Stomach smooth muscle (tissue), 2 donors: ENCODE measurements at regions not wholly inside any gene's neighbourhood (a gene's known extent, or its start where the extent isn't known, plus 50 kb on each side); places are given as distances from the start of the nearest gene placed in this dataset.

Experiments
- H3K27ac ChIP-seq: one replicate; pipeline ENCODE4 v1.7.0; 2013; ENCODE audit warnings: mild to moderate bottlenecking, low read length, inconsistent platforms
- H3K27me3 ChIP-seq, 2 donors: one replicate each; pipeline ENCODE4 v1.7.0; 2013; ENCODE audit warnings: low read length in 2 of 2; ENCODE audit not compliant: insufficient read depth in 2 of 2, control insufficient read depth in 1 of 2
- H3K36me3 ChIP-seq, 2 donors: one replicate each; pipeline ENCODE4 v1.7.0; 2013; ENCODE audit warnings: low read length in 2 of 2; ENCODE audit not compliant: control insufficient read depth in 2 of 2, insufficient read depth in 2 of 2
- H3K4me1 ChIP-seq: one replicate; pipeline ENCODE4 v1.7.0; 2013; ENCODE audit warnings: low read length; ENCODE audit not compliant: control insufficient read depth, insufficient read depth
- H3K4me3 ChIP-seq, 2 donors: one replicate each; pipeline ENCODE4 v1.7.0; 2013; ENCODE audit warnings: low read length in 2 of 2
- H3K9ac ChIP-seq, 2 donors: one replicate each; pipeline ENCODE4 v1.7.0; 2013; ENCODE audit warnings: low read length in 2 of 2, mild to moderate bottlenecking in 1 of 2
- H3K9me3 ChIP-seq, 2 donors: one replicate each; pipeline ENCODE4 v1.7.0; 2013; ENCODE audit warnings: low read length in 2 of 2; ENCODE audit not compliant: control insufficient read depth in 2 of 2
- donor health status: healthy.
- donor health status: Pancreatic carcinoma.

DNA sequence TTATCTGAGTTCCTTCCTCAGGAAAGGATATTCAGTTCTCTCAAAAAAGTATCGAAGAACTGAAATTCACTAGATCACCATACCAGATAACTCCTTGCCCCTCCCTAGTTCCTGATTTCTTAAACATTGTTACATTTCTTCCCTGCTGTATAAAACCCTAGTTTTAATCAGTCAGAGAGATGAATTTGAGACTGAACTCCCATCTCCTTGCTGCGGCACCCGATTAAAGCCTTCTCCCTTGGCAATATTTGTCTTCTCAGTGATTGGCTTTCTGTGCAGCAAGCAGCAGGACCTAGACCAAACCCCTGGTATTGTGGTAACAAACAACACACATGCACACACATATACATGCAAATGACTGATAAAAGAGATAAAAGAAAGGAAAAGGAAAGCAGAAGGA, 1364.6 kb upstream of the GJE1 start:
- H3K36me3 ChIP-seq: no peaks in the 10 kb centered on the region
- H3K4me3 ChIP-seq: no peak overlapping the region
- no peaks in the 10 kb centered on the region for H3K27me3 ChIP-seq
- no peaks in the 10 kb centered on the region for H3K9me3 ChIP-seq
- H3K9ac ChIP-seq: no peak overlapping the region
- no peak overlapping the region for H3K27ac ChIP-seq
- no peaks in the 10 kb centered on the region for H3K4me1 ChIP-seq

DNA sequence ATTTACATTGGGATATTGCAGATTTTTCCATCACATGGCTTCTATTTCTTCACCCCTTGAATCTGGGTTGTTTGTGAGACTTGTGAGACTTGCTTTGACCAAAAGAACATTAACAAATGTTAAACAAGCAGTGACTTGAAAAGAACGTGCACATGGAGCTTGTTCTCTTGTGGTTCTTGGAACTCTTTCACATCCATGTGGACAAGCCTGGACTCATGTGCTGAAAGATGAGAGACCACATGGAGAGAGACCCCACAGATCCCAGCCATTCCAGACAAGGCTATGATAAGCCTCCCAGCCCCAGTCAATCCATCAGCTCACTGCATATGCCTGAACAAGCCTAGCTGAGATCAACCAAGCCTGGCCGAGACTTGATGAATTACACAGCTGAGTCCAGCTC, 1365.7 kb upstream of the GJE1 start:
- Histone ChIP-seq H3K4me3 (no peak overlapping the region), H3K27ac (no peak overlapping the region), H3K27me3 (no peaks in the 10 kb centered on the region), H3K9me3 (no peaks in the 10 kb centered on the region), H3K36me3 (no peaks in the 10 kb centered on the region), H3K9ac (no peak overlapping the region), H3K4me1 (no peaks in the 10 kb centered on the region)

DNA sequence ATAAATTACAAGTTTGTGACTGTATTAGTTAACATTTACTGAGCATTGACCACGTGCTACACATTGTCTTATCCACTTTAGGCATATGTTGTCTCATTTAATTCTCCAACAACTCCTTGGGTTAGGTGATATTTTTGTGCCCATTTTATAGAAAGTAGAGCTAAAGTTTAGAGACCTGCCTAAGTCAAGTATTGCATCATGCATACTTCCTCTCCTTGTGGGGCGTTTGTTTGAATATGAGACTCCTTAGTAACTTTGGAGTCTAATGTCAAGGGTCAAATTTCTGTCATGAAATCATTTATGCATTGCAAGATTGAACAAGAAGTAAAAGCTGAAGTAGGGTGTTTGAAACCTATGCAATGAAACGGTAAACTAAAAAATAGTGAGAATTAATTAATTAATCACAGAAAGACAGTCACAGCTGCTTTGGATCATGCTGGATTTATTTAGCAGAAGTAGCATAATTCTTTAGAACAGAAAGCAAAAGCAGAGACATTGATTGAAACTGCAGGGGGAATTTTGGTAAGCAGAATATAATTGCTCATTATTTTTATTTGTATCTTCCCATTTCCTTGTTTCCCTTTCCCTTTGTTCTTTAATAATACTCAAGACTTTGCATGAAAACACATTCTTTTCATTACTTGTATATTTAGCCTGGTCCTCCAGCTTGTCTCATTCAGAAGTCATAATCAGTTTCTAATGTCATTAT, 1374.4 kb upstream of the GJE1 start:
- Histone ChIP-seq H3K36me3 (no peaks in the 10 kb centered on the region), H3K9me3 (no peaks in the 10 kb centered on the region), H3K27me3 (no peaks in the 10 kb centered on the region), H3K4me3 (no peak overlapping the region), H3K9ac (no peak overlapping the region), H3K27ac (no peak overlapping the region), H3K4me1 (no peaks in the 10 kb centered on the region)

DNA sequence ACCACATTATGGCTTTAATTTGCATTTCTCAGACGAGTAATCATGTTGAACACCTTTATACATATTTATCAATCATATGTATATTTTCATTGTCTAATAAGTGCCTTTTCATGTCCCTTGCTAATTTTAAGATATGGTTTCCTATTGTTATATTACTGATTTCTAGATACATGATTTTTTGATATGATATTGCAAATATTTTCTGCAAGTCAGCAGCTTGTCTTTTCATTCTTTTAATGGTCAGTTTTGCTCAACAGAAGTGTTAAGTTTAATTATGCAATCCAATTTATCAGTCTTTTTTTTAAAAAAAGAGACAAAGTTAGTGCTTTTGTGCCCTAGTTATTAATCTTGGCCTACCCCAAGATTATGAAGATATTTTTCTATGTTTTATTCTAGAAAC, 1377.8 kb upstream of the CITED2 start:
- H3K27ac ChIP-seq: no peak overlapping the region
- no peaks in the 10 kb centered on the region for H3K27me3 ChIP-seq
- no peaks in the 10 kb centered on the region for H3K36me3 ChIP-seq
- peaks cover 0 to 8% of the 10 kb centered on the region in 2 donors for H3K9me3 ChIP-seq
- H3K4me3 ChIP-seq: no peak overlapping the region
- H3K4me1 ChIP-seq: no peaks in the 10 kb centered on the region
- no peak overlapping the region for H3K9ac ChIP-seq

DNA sequence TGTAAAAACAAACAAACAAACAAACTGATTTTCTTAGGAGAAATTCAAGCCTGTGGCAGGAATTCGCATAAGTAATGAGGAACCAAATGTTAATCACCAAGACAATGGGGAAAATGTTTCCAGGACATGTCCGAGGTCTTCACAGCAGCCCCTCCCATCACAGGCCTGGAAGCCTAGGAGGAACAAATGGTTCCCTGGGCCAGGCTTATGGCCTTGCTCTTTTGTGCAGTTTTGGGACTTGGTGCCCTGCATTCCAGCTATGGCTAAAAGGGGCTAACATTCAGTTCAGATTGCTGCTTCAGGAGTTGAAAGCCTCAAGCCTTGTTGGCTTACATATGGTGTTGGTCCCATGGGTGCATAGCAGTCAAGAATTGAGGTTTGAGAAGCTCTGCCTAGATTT, 1372.7 kb upstream of the CITED2 start:
- H3K9ac ChIP-seq: no peak overlapping the region
- no peak overlapping the region for H3K4me3 ChIP-seq
- no peaks in the 10 kb centered on the region for H3K27me3 ChIP-seq
- H3K4me1 ChIP-seq: no peaks in the 10 kb centered on the region
- peaks cover 0 to 8% of the 10 kb centered on the region in 2 donors for H3K9me3 ChIP-seq
- no peak overlapping the region for H3K27ac ChIP-seq
- H3K36me3 ChIP-seq: no peaks in the 10 kb centered on the region

DNA sequence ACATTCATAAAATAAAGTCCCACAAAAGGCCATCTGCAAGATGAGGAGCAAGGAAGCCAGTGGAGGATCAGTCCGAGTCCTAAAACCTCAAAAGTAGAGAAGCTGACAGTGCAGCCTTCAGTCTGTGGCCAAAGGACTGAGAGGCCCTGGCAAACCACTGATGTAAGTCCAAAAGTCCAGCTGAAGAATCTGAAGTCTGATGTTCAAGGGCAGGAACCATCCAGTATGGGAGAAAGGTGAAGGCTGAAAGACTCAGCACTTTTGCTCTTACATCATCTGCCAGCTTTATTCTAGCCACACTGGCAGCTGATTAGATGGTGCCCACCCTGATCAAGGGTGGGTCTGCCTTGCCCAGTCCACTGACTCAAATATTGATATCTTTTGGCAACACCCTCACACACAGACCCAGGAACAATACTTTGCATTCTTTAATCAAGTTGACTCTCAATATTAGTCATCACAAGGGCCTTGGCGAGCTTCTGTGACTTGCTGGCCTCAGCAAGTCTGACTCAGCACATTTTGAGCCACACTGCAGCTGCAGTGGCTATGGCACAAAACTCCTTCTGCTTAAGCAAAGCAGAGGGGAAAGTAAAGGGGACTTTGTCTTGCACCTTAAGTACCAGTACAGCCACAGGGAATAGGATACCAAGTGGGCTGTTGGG, 1370.3 kb upstream of the CITED2 start:
- Histone ChIP-seq H3K4me1 (no peaks in the 10 kb centered on the region), H3K4me3 (no peak overlapping the region), H3K27me3 (no peaks in the 10 kb centered on the region), H3K36me3 (no peaks in the 10 kb centered on the region), H3K27ac (no peak overlapping the region), H3K9ac (no peak overlapping the region), H3K9me3 (peaks cover 0 to 8% of the 10 kb centered on the region in 2 donors)

DNA sequence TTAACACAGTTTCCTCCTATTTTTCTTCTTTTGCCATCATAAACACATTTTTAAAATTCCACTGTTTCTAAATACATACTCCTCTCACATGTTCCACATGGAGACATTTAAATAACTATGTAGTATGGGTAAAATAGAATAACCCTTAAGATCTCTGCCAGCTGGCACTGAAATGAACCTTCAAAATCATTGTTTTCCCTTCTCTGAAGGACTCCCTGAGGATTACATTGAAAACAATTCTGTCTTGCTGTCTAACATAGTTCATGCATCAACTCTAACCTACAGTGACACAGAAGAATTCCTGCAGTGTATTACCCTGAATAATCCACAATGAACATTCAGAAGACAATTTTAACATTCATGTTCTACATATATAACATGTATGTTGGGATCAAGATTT, 1361.8 kb upstream of the CITED2 start:
- Histone ChIP-seq H3K4me3 (no peak overlapping the region), H3K27me3 (no peaks in the 10 kb centered on the region), H3K9me3 (no peaks in the 10 kb centered on the region), H3K27ac (no peak overlapping the region), H3K9ac (no peak overlapping the region), H3K36me3 (no peaks in the 10 kb centered on the region), H3K4me1 (no peaks in the 10 kb centered on the region)

DNA sequence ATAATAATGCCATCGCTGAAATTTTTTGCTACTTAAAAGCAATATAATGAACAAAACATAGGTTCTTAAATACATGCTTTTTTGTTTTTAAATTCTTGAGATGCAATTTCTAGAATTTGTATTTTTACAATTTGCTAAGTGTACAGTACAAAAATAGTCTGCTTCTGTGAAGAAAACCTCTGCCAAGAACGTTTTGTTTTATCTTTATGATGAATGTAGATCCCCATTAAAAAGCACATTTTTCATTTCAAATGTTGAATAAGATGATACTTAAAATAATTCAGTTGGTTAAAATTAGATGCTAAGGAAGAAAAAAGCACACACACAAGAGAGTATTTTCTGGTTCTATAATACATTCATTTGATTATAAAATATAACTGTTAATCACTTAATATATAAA, 1358.5 kb upstream of the CITED2 start:
- Histone ChIP-seq H3K27me3 (no peaks in the 10 kb centered on the region), H3K9me3 (no peaks in the 10 kb centered on the region), H3K36me3 (no peaks in the 10 kb centered on the region), H3K27ac (no peak overlapping the region), H3K4me1 (no peaks in the 10 kb centered on the region), H3K4me3 (no peak overlapping the region), H3K9ac (no peak overlapping the region)

DNA sequence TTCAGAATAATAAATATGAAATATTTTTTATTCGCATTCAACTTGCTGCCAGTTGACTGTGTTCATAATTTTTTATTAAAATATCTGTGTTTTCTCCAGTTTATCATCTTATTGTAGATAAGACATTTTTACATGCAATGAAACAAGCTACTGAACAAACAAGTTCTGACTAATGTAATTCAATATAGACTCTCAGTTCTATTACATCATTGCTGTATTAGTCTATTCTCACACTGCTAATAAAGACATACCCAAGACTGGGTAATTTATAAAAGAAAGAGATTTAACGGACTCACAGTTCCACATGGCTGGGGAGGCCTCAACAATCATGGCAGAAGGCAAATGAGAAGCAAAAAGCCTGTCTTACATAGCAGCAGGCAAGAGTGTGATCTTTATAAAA, 1357.7 kb upstream of the CITED2 start:
- H3K9me3 ChIP-seq: no peaks in the 10 kb centered on the region
- no peak overlapping the region for H3K9ac ChIP-seq
- H3K36me3 ChIP-seq: no peaks in the 10 kb centered on the region
- no peaks in the 10 kb centered on the region for H3K27me3 ChIP-seq
- no peak overlapping the region for H3K4me3 ChIP-seq
- H3K4me1 ChIP-seq: no peaks in the 10 kb centered on the region
- H3K27ac ChIP-seq: no peak overlapping the region

DNA sequence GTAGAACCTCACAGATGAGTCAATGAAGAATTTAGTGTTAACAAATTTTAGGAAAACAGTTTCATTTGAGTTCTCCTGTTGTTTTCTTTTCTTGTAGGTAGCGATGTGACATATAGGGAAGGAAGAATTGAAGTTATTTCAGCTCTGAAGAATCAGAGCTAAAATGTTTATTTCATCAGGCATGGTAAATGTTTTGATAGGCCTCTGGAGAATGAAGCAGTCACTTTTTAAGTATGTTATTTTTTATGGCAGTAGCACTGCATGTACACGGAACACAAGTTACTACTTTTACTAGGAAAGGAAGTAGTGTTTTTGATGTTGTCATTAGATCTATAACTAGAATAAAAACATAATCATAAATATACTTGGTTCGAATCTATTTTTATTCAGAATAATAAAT, 1357.3 kb upstream of the CITED2 start:
- Histone ChIP-seq H3K4me3 (no peak overlapping the region), H3K27me3 (no peaks in the 10 kb centered on the region), H3K27ac (no peak overlapping the region), H3K4me1 (no peaks in the 10 kb centered on the region), H3K36me3 (no peaks in the 10 kb centered on the region), H3K9me3 (no peaks in the 10 kb centered on the region), H3K9ac (no peak overlapping the region)

DNA sequence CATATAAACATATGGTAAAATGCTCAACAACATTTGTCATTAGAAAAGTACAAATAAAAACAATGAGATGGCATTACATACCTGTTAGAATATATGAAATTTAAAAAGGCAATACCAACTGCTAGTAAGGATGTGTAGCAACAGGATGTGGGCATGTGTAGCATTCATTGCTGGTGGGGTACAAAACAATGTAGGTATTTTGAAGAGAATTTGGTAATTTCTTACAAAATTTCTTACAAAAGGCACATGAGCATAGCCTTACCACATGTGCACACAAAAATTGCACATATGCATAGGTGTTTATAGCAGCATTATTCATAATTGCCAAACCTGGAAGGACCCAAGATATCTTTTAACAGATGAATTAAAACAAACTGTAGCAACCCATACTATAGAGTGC, 1355.1 kb upstream of the CITED2 start:
- H3K4me3 ChIP-seq: no peak overlapping the region
- no peak overlapping the region for H3K9ac ChIP-seq
- H3K27ac ChIP-seq: no peak overlapping the region
- H3K27me3 ChIP-seq: no peaks in the 10 kb centered on the region
- H3K4me1 ChIP-seq: no peaks in the 10 kb centered on the region
- no peaks in the 10 kb centered on the region for H3K9me3 ChIP-seq
- H3K36me3 ChIP-seq: no peaks in the 10 kb centered on the region
